H1 (cell line): ENCODE measurements at regions not wholly inside any gene's neighbourhood (a gene's known extent, or its start where the extent isn't known, plus 50 kb on each side); places are given as distances from the start of the nearest gene placed in this dataset.

ENCODE experiments used
- CTCF ChIA-PET: fragments of 300-600 bp; sonication (Branson Sonifier 250); formaldehyde crosslinking; loops from one replicate; lab custom pipeline; 2021; ENCODE audit not compliant: partially characterized antibody; lab: Charles Lee
- POLR2A ChIA-PET: fragments of 300-600 bp; sonication (Branson Sonifier 250); formaldehyde crosslinking; loops from one replicate; lab custom pipeline; 2021; ENCODE audit warnings: inconsistent platforms; ENCODE audit not compliant: partially characterized antibody; lab: Charles Lee
- DNase-seq, 2 experiments: peaks; one replicate each; pipeline versions ENCODE4 v3.0.0 to v3.0.0-alpha.2; 2010 to 2022; ENCODE audit warnings: low spot score in 2 of 2, low read depth in 1 of 2, mixed read lengths in 1 of 2
- FAIRE-seq: peaks from 2 replicates; lab custom pipeline; 2011; peaks lifted over from hg19 to GRCh38; lab: Jason Lieb, UNC
- H2AFZ ChIP-seq: 2 replicates; pipeline ENCODE4 v1.8.1; 2012; ENCODE audit warnings: low read length, inconsistent platforms
- H2AK5ac ChIP-seq: 2 replicates; pipeline ENCODE4 v1.6.1; 2013; ENCODE audit warnings: low read depth, low read length
- H2BK120ac ChIP-seq: replicated peaks from 2 replicates; pipeline ENCODE3; 2013; ENCODE audit warnings: low read depth, low read length, inconsistent platforms
- H2BK12ac ChIP-seq: 2 replicates; pipeline ENCODE4 v1.6.1; 2013; ENCODE audit warnings: low read depth, low read length
- H2BK15ac ChIP-seq: 2 replicates; pipeline ENCODE4 v1.6.1; 2013; ENCODE audit warnings: low read length
- H2BK20ac ChIP-seq: 2 replicates; pipeline ENCODE4 v1.6.1; 2013; ENCODE audit warnings: low read length
- H2BK5ac ChIP-seq: 2 replicates; pipeline ENCODE4 v1.6.1; 2013; ENCODE audit warnings: low read depth, low read length
- H3K14ac ChIP-seq: 2 replicates; pipeline ENCODE4 v1.6.1; 2013; ENCODE audit warnings: inconsistent platforms; ENCODE audit not compliant: insufficient read length
- H3K18ac ChIP-seq: 2 replicates; pipeline ENCODE4 v1.6.1; 2013; ENCODE audit warnings: low read length; ENCODE audit errors: extremely low read depth
- H3K23ac ChIP-seq: 2 replicates; pipeline ENCODE4 v1.6.1; 2013; ENCODE audit warnings: inconsistent platforms; ENCODE audit not compliant: insufficient read length
- H3K23me2 ChIP-seq: 2 replicates; pipeline ENCODE4 v1.6.1; 2013; ENCODE audit warnings: low read depth, low read length
- H3K27ac ChIP-seq: 2 replicates; pipeline ENCODE4 v1.6.1; 2011; ENCODE audit warnings: low read depth, low read length, inconsistent platforms
- H3K27me3 ChIP-seq, 4 experiments: replicated peaks in 1 of 4; 1 replicate in 1 of 4; 2 replicates in 3 of 4; pipeline versions ENCODE4 v1.6.1 to v1.8.1; 2011 to 2013; ENCODE audit warnings: low read length in 3 of 4, mild to moderate bottlenecking in 3 of 4, inconsistent platforms in 2 of 4, mixed read lengths in 2 of 4, moderate library complexity in 1 of 4; ENCODE audit not compliant: control insufficient read depth in 3 of 4, insufficient read depth in 3 of 4; ENCODE audit errors: extremely low read depth in 1 of 4
- H3K36me3 ChIP-seq, 4 experiments: 2 replicates each; pipeline versions ENCODE4 v1.6.1 to v1.8.1; 2011 to 2013; ENCODE audit warnings: mild to moderate bottlenecking in 4 of 4, low read length in 3 of 4, moderate library complexity in 2 of 4, control low read depth in 1 of 4, inconsistent platforms in 1 of 4; ENCODE audit not compliant: insufficient read depth in 4 of 4, control insufficient read depth in 2 of 4
- H3K4ac ChIP-seq: replicated peaks from 2 replicates; pipeline ENCODE3; 2013; ENCODE audit warnings: low read length, low read depth, mixed read lengths, inconsistent platforms; ENCODE audit not compliant: insufficient read length
- H3K4me1 ChIP-seq, 4 experiments: replicated peaks in 1 of 4; 1 replicate in 1 of 4; 2 replicates in 3 of 4; pipeline versions ENCODE4 v1.6.1 to v1.8.1; 2011 to 2013; ENCODE audit warnings: low read length in 3 of 4, inconsistent platforms in 2 of 4, mixed read lengths in 1 of 4; ENCODE audit not compliant: insufficient read depth in 4 of 4, control insufficient read depth in 3 of 4
- H3K4me2 ChIP-seq, 2 experiments: 2 replicates each; pipeline versions ENCODE4 v1.6.1 to v1.8.1; 2011 to 2013; ENCODE audit warnings: low read depth in 2 of 2, low read length in 2 of 2, control low read depth in 1 of 2, inconsistent platforms in 1 of 2, mild to moderate bottlenecking in 1 of 2; ENCODE audit not compliant: insufficient read depth in 1 of 2
- H3K4me3 ChIP-seq, 4 experiments: fragments of 200-600, 300-600 bp in 1 of 4; sonication (generic), shearing (Covaris generic), sonication (Bioruptor Twin) in 1 of 4; 2 replicates each; pipeline versions ENCODE4 v1.5.1 to v1.8.1; 2011 to 2016; ENCODE audit warnings: low read length in 4 of 4, low read depth in 3 of 4, control low read depth in 2 of 4, inconsistent platforms in 2 of 4, mild to moderate bottlenecking in 2 of 4, mixed read lengths in 1 of 4, moderate library complexity in 1 of 4; ENCODE audit not compliant: insufficient read depth in 2 of 4; ENCODE audit errors: extremely low read depth in 1 of 4
- H3K56ac ChIP-seq: replicated peaks from 2 replicates; pipeline ENCODE3; 2013; ENCODE audit warnings: low read depth, mild to moderate bottlenecking, mixed read lengths, low read length, inconsistent platforms; ENCODE audit not compliant: insufficient read length
- H3K79me1 ChIP-seq: 2 replicates; pipeline ENCODE4 v1.6.1; 2013; ENCODE audit warnings: low read depth, low read length, control low read depth
- H3K79me2 ChIP-seq, 2 experiments: 2 replicates each; pipeline versions ENCODE4 v1.6.1 to v1.8.1; 2012 to 2013; ENCODE audit warnings: low read length in 2 of 2, mild to moderate bottlenecking in 2 of 2, inconsistent platforms in 1 of 2; ENCODE audit not compliant: insufficient read depth in 2 of 2, control insufficient read depth in 1 of 2
- H3K9ac ChIP-seq, 4 experiments: replicated peaks in 1 of 4; 1 replicate in 1 of 4; 2 replicates in 3 of 4; pipeline versions ENCODE4 v1.6.1 to v1.8.1; 2011 to 2013; ENCODE audit warnings: low read depth in 3 of 4, low read length in 3 of 4, control low read depth in 2 of 4, mild to moderate bottlenecking in 2 of 4, moderate library complexity in 2 of 4, inconsistent platforms in 1 of 4; ENCODE audit errors: extremely low read depth in 1 of 4
- H3K9me3 ChIP-seq, 2 experiments: 2 replicates each; pipeline versions ENCODE4 v1.6.1 to v1.8.1; 2012 to 2013; ENCODE audit warnings: mild to moderate bottlenecking in 2 of 2, moderate library complexity in 2 of 2, control low read depth in 1 of 2, inconsistent platforms in 1 of 2, low read depth in 1 of 2, low read length in 1 of 2, mixed read lengths in 1 of 2; ENCODE audit not compliant: insufficient read depth in 2 of 2
- H4K20me1 ChIP-seq, 2 experiments: replicated peaks in 1 of 2; 2 replicates each; pipeline versions ENCODE3 to v1.8.1; 2011 to 2013; ENCODE audit warnings: inconsistent platforms in 2 of 2, low read length in 2 of 2, mild to moderate bottlenecking in 1 of 2; ENCODE audit not compliant: insufficient read depth in 2 of 2, control insufficient read depth in 1 of 2
- H4K5ac ChIP-seq: 2 replicates; pipeline ENCODE4 v1.6.1; 2013; ENCODE audit warnings: low read length, low read depth, mixed read lengths, inconsistent platforms; ENCODE audit not compliant: insufficient read length
- H4K8ac ChIP-seq: 2 replicates; pipeline ENCODE4 v1.8.0; 2013; ENCODE audit warnings: mild to moderate bottlenecking, moderate library complexity, low read length, inconsistent platforms; ENCODE audit not compliant: insufficient read depth; ENCODE audit errors: extremely low read depth
- H4K91ac ChIP-seq: replicated peaks from 2 replicates; pipeline ENCODE3; 2013; ENCODE audit warnings: low read length, mixed read lengths, inconsistent platforms; ENCODE audit not compliant: insufficient read length
- BCL11A ChIP-seq, 2 experiments: IDR thresholded peaks; one replicate each; pipeline ENCODE4 v1.6.1; 2011; ENCODE audit warnings: low read depth in 2 of 2, low read length in 2 of 2, mild to moderate bottlenecking in 2 of 2
- CBX8 ChIP-seq: fragments of 300-800, 300-1000 bp; sonication (generic); IDR thresholded peaks from 2 replicates; pipeline ENCODE4 v1.7.1; 2016; ENCODE audit warnings: low read depth, low read length, borderline replicate concordance
- FOSL1 ChIP-seq: IDR thresholded peaks from 2 replicates; pipeline ENCODE4 v1.6.1; 2011; ENCODE audit warnings: mild to moderate bottlenecking, low read depth, low read length, moderate library complexity; ENCODE audit not compliant: insufficient read depth
- POLR2A ChIP-seq, 2 experiments: IDR thresholded peaks; 1 replicate in 1 of 2; 2 replicates in 1 of 2; pipeline ENCODE4 v1.6.1; 2011; ENCODE audit warnings: low read depth in 2 of 2, low read length in 2 of 2, mild to moderate bottlenecking in 2 of 2; ENCODE audit errors: control extremely low read depth in 1 of 2
- TBP ChIP-seq: IDR thresholded peaks from 2 replicates; pipeline ENCODE4 v1.6.1; 2011; ENCODE audit warnings: low read depth, low read length, improper control_type of control experiment
- TEAD4 ChIP-seq: IDR thresholded peaks from 2 replicates; pipeline ENCODE4 v1.6.1; 2012; ENCODE audit warnings: low read depth, low read length, inconsistent platforms, mixed read lengths
- WGBS, 2 experiments: shearing (Covaris generic) in 1 of 2; methylation state at CpG; one replicate each; pipeline versions ENCODE4 v1.1.6 to v1.1.7; 2013 to 2015; ENCODE audit warnings: low lambda C conversion rate in 2 of 2, mixed read lengths in 2 of 2, inconsistent platforms in 1 of 2, low coverage in 1 of 2, missing lambda C conversion rate in 1 of 2; ENCODE audit not compliant: insufficient replicate concordance in 2 of 2, insufficient coverage in 1 of 2, insufficient read length in 1 of 2; ENCODE audit errors: extremely low coverage in 1 of 2, missing lambda C conversion rate in 1 of 2; 5-methylcytosine and 5-hydroxymethylcytosine counted together
- TF ChIP-seq, protein P1 (sequence below), 3 experiments: IDR thresholded peaks; 1 replicate in 2 of 3; 2 replicates in 1 of 3; pipeline versions ENCODE4 v1.5.1 to v1.6.1; 2011; ENCODE audit warnings: low read length in 3 of 3, mild to moderate bottlenecking in 3 of 3, inconsistent platforms in 2 of 3, low read depth in 1 of 3, moderate library complexity in 1 of 3; ENCODE audit not compliant: insufficient read depth in 1 of 3; ENCODE audit errors: control extremely low read depth in 1 of 3

DNA sequence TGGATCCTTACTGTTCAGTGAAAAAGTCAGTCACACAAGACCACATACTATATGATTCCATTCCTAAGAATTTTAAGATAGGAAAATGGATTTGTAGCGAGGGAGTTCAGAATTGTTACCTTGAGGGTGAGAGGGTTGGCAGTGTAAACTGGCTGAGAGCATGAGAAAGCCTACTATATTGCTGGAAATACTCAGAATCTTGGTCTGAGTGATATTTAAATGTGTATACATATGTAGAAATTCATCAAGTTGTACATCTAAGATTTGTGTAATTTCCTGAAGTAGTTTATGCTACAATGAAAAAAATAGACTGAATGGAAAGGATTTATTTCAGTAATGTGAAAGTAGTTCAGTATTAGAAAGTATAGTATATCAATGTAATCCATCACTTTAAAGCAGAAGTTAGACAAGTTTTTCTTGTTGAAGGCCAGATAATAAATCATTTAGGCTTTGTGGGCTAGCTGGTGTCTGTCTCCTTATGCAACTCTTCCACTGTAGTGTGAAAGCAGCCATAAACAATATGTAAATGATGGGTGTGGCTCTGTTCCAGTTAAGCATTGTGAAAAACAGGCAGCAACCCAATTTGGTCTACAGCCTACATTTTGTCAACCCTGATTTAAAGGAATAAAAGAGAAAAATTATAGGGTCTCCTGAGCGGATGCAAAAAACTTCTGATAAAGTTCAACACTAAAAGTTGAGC lies 127.2 kb upstream of the THY1 start:
- Histone ChIP-seq H2AK5ac (no peak overlapping the region), H4K20me1 (no peaks in the 10 kb centered on the region), H2BK5ac (no peak overlapping the region), H3K23me2 (no peaks in the 10 kb centered on the region), H3K4ac (no peak overlapping the region), H4K8ac (no peak overlapping the region), H3K79me2 (no peaks in the 10 kb centered on the region), H3K9me3 (0 out of 4 replicates have a peak, but pooled peaks cover 0 to 6% of the 10 kb centered on the region in 2 experiments), H2BK20ac (no peak overlapping the region), H4K91ac (no peak overlapping the region), H3K18ac (no peak overlapping the region), H3K4me2 (no peak overlapping the region), H2AFZ (no peak overlapping the region), H4K5ac (no peak overlapping the region), H3K27ac (no peak overlapping the region), H3K4me1 (no peaks in the 10 kb centered on the region; a peak in 1 of 7 replicates), H3K23ac (no peak overlapping the region), H3K56ac (no peak overlapping the region), H3K79me1 (no peaks in the 10 kb centered on the region), H2BK15ac (no peak overlapping the region), H3K4me3 (no peak overlapping the region), H2BK12ac (no peak overlapping the region), H3K14ac (no peak overlapping the region), H3K36me3 (no peaks in the 10 kb centered on the region), H2BK120ac (no peak overlapping the region), H3K9ac (no peak overlapping the region), H3K27me3 (no peaks in the 10 kb centered on the region; a peak in 1 of 7 replicates)
- CTCF ChIA-PET = interaction anchor here (1.0 to 2.2 kb wide), 8 partner anchors 10 to 160 kb away, joined by 3 to 9 read pairs (median 3); no protein-coding TSS in a partner anchor
- 44% methylated on average over 2 of the region's 2 CpGs; no CpG with 5 or more reads in 1 of the 2 experiments for WGBS, 2 experiments
- TF ChIP-seq, protein P1, sequence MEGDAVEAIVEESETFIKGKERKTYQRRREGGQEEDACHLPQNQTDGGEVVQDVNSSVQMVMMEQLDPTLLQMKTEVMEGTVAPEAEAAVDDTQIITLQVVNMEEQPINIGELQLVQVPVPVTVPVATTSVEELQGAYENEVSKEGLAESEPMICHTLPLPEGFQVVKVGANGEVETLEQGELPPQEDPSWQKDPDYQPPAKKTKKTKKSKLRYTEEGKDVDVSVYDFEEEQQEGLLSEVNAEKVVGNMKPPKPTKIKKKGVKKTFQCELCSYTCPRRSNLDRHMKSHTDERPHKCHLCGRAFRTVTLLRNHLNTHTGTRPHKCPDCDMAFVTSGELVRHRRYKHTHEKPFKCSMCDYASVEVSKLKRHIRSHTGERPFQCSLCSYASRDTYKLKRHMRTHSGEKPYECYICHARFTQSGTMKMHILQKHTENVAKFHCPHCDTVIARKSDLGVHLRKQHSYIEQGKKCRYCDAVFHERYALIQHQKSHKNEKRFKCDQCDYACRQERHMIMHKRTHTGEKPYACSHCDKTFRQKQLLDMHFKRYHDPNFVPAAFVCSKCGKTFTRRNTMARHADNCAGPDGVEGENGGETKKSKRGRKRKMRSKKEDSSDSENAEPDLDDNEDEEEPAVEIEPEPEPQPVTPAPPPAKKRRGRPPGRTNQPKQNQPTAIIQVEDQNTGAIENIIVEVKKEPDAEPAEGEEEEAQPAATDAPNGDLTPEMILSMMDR (IDR thresholded peaks at IDR 0.05; ENCODE audit: control extremely low read depth in 1 of 3, insufficient read depth in 1 of 3, low read depth in 1 of 3, low read length in 3 of 3) = no peak
- TF ChIP-seq BCL11A (IDR thresholded peaks at IDR 0.05; ENCODE audit: low read depth in 2 of 2, low read length in 2 of 2) = no peak
- no peak for TF ChIP-seq FOSL1
- TF ChIP-seq POLR2A (IDR thresholded peaks at IDR 0.05; ENCODE audit: control extremely low read depth in 1 of 2, low read depth in 2 of 2, low read length in 2 of 2) = no peak
- TF ChIP-seq CBX8 = no peak
- TF ChIP-seq TEAD4 = no peak
- no peak for TF ChIP-seq TBP
- DNase-seq (no peak), FAIRE-seq (no peak)
- POLR2A ChIA-PET = interaction anchor here (1.4 kb wide), 1 partner anchor 9 kb away, joined by 5 read pairs; no protein-coding TSS in a partner anchor
